Hepatocyte (in vitro differentiated cells): ENCODE measurements at regions not wholly inside any gene's neighbourhood (a gene's known extent, or its start where the extent isn't known, plus 50 kb on each side); places are given as distances from the start of the nearest gene placed in this dataset.

Experiments
- CTCF ChIP-seq: fragments of 200-600 bp; sonication (generic); IDR thresholded peaks from 2 replicates; pipeline ENCODE4 v1.5.1; 2016; ENCODE audit warnings: antibody characterized with exemption, mild to moderate bottlenecking; ENCODE audit not compliant: poor library complexity
- EZH2 ChIP-seq: fragments of 200-600 bp; sonication (generic); IDR thresholded peaks from 2 replicates; pipeline ENCODE4 v1.6.1; 2016; ENCODE audit warnings: antibody characterized with exemption, mild to moderate bottlenecking, borderline replicate concordance

GRCh38 chr16:80210787-80211186 lies 330.0 kb upstream of the DYNLRB2 start:
- no peak for TF ChIP-seq CTCF
- no peak for TF ChIP-seq EZH2
